A673 (cell line): ENCODE measurements at regions not wholly inside any gene's neighbourhood (a gene's known extent, or its start where the extent isn't known, plus 50 kb on each side); places are given as distances from the start of the nearest gene placed in this dataset.

Source experiments
- BruUV-seq: library from RNA; stranded (reverse); fragments of 400-500 nt; replicated peaks from 2 replicates; lab custom pipeline; 2021; lab: Mats Ljungman, UMichigan
- CTCF ChIA-PET: fragments of 300-600 bp; sonication (Branson Sonifier 250); formaldehyde crosslinking; loops from one replicate; lab custom pipeline; 2022; ENCODE audit warnings: antibody characterized with exemption; lab: Charles Lee
- POLR2A ChIA-PET: fragments of 300-600 bp; sonication (Branson Sonifier 250); formaldehyde crosslinking; loops from one replicate; lab custom pipeline; 2022; ENCODE audit warnings: antibody characterized with exemption; ENCODE audit not compliant: low non-redundant PET; lab: Charles Lee
- DNase-seq: peaks from one replicate; pipeline ENCODE4 v3.0.0-alpha.2; 2015; ENCODE audit warnings: low spot score
- H3K27ac ChIP-seq: fragments of 200-600 bp; sonication (generic); 2 replicates; pipeline ENCODE4 v1.5.1; 2016; ENCODE audit warnings: mixed run types, low read depth, mild to moderate bottlenecking, mixed read lengths, antibody characterized with exemption, low read length; ENCODE audit not compliant: poor library complexity, severe bottlenecking
- H3K27me3 ChIP-seq: fragments of 200-600 bp; sonication (generic); replicated peaks from 2 replicates; pipeline ENCODE4 v1.6.1; 2017; ENCODE audit warnings: mixed run types, low read depth, mild to moderate bottlenecking, mixed read lengths, antibody characterized with exemption, low read length; ENCODE audit not compliant: insufficient read depth, poor library complexity
- H3K36me3 ChIP-seq: fragments of 200-600 bp; sonication (generic); 2 replicates; pipeline ENCODE4 v1.6.1; 2016; ENCODE audit warnings: mixed run types, mild to moderate bottlenecking, mixed read lengths, antibody characterized with exemption, low read length; ENCODE audit not compliant: insufficient read depth, poor library complexity, severe bottlenecking
- H3K4me1 ChIP-seq: fragments of 200-600 bp; sonication (generic); 2 replicates; pipeline ENCODE4 v1.6.1; 2017; ENCODE audit warnings: mixed run types, mild to moderate bottlenecking, mixed read lengths, antibody characterized with exemption, low read length; ENCODE audit not compliant: insufficient read depth, poor library complexity, severe bottlenecking
- H3K4me3 ChIP-seq: fragments of 200-600 bp; sonication (generic); 2 replicates; pipeline ENCODE4 v1.5.1; 2016; ENCODE audit warnings: low read depth, mixed run types, mild to moderate bottlenecking, mixed read lengths, low read length; ENCODE audit not compliant: poor library complexity, severe bottlenecking
- H3K9me3 ChIP-seq: fragments of 200-600 bp; sonication (generic); 2 replicates; pipeline ENCODE4 v1.6.1; 2016; ENCODE audit warnings: mixed run types, low read depth, mild to moderate bottlenecking, mixed read lengths, antibody characterized with exemption, low read length; ENCODE audit not compliant: poor library complexity, severe bottlenecking
- EZH2 ChIP-seq: fragments of 200-600 bp; sonication (generic); IDR thresholded peaks from 2 replicates; pipeline ENCODE4 v1.6.1; 2017; ENCODE audit warnings: borderline replicate concordance, low read depth, mild to moderate bottlenecking, mixed read lengths, antibody characterized with exemption, low read length; ENCODE audit not compliant: poor library complexity, severe bottlenecking
- intact Hi-C: fragments of 100-400 bp; cut with micrococcal nuclease; formaldehyde crosslinking; loops from one replicate; pipeline ENCODE4 v1.10.0; 2022; ENCODE audit not compliant: unreplicated experiment
- TF ChIP-seq, protein P1 (sequence below): fragments of 300-800, 200-600 bp; sonication (generic); conservative IDR thresholded peaks from 2 replicates; pipeline ENCODE4 v1.5.1; 2017; ENCODE audit warnings: low read depth, mild to moderate bottlenecking, antibody characterized with exemption, low read length, moderate library complexity, mixed read lengths

DNA sequence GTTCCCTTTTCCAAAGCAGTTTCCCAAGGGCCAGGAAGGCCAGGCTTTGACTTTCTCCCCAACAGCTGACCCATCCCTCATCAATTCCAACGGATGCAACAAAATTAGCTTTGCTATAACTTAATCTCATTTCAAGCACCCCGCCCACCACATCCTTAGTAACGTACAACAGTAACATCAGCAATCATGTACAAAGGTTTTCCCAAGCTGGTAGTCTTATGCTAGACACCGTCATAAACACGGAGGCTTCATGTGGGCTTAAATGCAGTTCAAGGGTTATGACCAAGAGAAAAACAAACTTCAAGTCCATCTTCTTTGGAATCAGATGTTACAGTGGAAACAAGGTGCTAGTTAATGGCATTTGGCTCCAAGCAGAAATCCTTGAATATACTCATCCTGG lies 66.6 kb downstream of the EOMES start:
- TF ChIP-seq EZH2: no peak
- TF ChIP-seq, protein P1, sequence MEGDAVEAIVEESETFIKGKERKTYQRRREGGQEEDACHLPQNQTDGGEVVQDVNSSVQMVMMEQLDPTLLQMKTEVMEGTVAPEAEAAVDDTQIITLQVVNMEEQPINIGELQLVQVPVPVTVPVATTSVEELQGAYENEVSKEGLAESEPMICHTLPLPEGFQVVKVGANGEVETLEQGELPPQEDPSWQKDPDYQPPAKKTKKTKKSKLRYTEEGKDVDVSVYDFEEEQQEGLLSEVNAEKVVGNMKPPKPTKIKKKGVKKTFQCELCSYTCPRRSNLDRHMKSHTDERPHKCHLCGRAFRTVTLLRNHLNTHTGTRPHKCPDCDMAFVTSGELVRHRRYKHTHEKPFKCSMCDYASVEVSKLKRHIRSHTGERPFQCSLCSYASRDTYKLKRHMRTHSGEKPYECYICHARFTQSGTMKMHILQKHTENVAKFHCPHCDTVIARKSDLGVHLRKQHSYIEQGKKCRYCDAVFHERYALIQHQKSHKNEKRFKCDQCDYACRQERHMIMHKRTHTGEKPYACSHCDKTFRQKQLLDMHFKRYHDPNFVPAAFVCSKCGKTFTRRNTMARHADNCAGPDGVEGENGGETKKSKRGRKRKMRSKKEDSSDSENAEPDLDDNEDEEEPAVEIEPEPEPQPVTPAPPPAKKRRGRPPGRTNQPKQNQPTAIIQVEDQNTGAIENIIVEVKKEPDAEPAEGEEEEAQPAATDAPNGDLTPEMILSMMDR: no peak
- intact Hi-C loops: no loop called here
- Histone ChIP-seq H3K27me3 (no peaks in the 10 kb centered on the region), H3K4me3 (no peak overlapping the region), H3K4me1 (no peaks in the 10 kb centered on the region), H3K9me3 (no peaks in the 10 kb centered on the region), H3K27ac (no peak overlapping the region), H3K36me3 (no peaks in the 10 kb centered on the region)
- POLR2A ChIA-PET: no interaction called here
- CTCF ChIA-PET: no interaction called here
- no TSS peak for BruUV-seq
- no peak for DNase-seq

DNA sequence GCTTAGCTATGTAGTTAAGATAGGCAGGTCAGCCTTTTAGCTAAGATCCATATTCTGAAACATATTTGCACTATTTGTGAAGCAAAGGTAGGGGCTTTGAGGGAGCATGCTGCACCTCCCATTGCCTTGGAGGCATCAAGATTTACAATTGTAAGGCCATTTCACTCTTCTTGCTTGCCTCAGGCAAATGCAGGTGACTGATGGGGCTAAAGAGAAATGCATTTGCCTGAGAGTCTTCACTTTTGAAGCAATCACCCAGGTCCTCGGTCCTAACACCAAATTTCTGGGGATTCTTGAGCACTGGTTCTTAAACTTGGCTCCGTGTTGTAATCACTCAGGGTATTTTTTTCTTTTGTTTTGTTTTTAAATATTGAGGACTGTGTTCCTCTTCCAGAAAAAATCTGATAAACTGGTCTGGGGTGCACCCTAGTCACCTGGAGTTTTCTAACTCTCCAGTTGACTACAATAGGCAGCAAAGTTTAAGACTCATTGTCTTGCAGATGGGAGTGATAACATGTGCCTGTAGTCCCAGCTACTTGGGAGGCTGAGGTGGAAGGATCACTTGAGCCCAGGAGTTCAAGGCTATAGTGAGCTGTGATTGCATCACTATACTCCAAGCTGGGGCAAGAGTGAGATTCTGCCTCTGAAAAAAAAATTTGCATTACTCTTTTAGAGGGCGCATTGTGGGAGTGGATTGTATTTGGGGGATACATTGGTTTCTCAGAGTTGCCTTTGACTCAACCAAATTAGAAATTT lies 68.1 kb downstream of the EOMES start:
- BruUV-seq: no TSS peak
- CTCF ChIA-PET: no interaction called here
- Histone ChIP-seq H3K27ac (no peak overlapping the region), H3K36me3 (no peaks in the 10 kb centered on the region), H3K4me3 (no peak overlapping the region), H3K4me1 (no peaks in the 10 kb centered on the region), H3K9me3 (no peaks in the 10 kb centered on the region), H3K27me3 (no peaks in the 10 kb centered on the region)
- intact Hi-C loops: no loop called here
- no peak for TF ChIP-seq EZH2
- TF ChIP-seq, protein P1: no peak
- DNase-seq: no peak
- POLR2A ChIA-PET: no interaction called here

DNA sequence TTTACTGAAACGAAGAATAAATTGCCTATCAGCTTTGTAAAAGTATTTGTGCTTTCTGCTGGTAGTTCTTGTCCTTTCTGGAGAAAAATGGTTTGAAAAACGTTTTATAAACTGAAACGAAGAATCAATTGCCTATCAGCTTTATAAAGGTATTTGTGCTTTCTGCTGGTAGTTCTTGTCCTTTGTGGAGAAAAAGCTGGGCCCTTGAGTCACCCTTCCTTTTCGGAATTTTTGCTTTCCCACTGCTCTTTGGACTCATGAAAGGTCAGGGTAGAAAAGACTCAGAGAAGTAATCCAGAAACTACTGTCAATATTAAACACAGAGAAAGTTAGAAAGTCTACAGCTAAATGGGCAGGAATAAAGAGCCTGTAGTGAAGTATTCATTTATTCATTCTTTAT lies 72.8 kb downstream of the EOMES start:
- CTCF ChIA-PET: no interaction called here
- intact Hi-C loops: no loop called here
- Histone ChIP-seq H3K27me3 (no peaks in the 10 kb centered on the region), H3K4me1 (no peaks in the 10 kb centered on the region), H3K36me3 (no peaks in the 10 kb centered on the region), H3K27ac (no peak overlapping the region), H3K9me3 (no peaks in the 10 kb centered on the region), H3K4me3 (no peak overlapping the region)
- POLR2A ChIA-PET: no interaction called here
- DNase-seq: no peak
- TF ChIP-seq, protein P1: no peak
- TF ChIP-seq EZH2: no peak
- no TSS peak for BruUV-seq
